ENCODE measurements at regions not wholly inside any gene's neighbourhood (a gene's known extent, or its start where the extent isn't known, plus 50 kb on each side); places are given as distances from the start of the nearest gene placed in this dataset.
"Not testable (repeated sequence)": the region's sequence is repeated elsewhere in the genome, so short reads cannot be mapped to it uniquely, and the experiment has no call there.

DNA sequence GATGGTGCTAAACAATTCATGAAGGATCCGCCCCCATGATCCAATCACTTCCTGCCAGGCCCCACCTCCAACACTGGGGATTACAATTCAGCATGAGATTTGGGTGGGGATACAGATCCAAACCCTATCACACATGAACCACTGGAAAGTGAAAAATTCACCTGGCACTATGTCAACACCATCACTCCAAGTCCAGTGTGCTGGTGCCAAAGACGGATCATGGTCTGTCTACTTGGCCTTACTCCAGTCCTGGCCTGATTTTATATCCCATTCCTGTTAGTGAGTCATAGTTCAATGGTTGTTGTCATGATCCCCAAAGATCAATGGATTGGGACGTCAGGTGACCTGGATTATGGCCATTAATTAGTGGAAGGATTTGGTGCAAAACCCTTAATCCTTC lies 147.4 kb upstream of the RPS23 start:
- DNase-seq (ENCODE audit: low spot score), result no peak

DNA sequence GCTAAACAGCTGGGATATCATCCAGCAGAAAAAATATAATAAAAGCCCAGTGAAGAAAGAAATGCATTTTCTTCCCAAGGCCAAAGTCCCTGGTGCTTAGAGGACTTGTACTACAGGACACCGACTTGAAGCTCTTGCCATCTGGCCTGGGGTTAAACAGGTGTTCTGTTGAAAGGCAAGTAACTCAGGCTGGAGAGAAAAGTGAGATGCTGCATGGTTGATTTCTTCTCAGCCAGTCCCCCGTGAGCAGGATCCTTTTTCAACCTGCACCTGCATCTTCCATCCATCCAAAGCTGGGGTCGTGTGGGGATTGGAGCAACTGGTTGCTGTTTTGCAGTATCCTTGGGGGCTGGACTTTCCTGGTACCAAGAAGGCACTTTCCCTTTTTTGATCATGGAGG lies 146.1 kb upstream of the RPS23 start:
- no peak for DNase-seq (ENCODE audit: low spot score)

DNA sequence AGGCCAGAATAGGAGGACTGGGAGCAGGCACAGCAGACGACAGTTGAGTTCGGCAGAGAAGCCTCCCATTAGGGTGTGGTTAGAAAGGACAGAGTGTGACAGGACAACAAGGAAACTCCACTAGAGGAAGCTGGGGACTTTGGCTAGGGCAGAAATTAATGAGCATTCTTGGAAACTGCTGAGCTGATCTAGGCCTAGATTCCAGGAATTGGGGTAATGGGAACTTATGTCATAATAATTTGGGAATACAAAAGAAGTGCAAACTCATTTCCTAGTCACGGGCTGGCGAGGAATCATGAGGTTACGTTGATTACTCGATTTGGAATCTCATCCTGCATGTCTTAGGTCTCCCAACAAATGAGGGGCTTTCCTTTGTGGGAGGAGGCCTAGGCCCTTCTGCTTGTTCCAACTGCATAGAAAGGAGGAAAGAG lies 144.6 kb upstream of the RPS23 start:
- DNase-seq (ENCODE audit: low spot score), result no peak

DNA sequence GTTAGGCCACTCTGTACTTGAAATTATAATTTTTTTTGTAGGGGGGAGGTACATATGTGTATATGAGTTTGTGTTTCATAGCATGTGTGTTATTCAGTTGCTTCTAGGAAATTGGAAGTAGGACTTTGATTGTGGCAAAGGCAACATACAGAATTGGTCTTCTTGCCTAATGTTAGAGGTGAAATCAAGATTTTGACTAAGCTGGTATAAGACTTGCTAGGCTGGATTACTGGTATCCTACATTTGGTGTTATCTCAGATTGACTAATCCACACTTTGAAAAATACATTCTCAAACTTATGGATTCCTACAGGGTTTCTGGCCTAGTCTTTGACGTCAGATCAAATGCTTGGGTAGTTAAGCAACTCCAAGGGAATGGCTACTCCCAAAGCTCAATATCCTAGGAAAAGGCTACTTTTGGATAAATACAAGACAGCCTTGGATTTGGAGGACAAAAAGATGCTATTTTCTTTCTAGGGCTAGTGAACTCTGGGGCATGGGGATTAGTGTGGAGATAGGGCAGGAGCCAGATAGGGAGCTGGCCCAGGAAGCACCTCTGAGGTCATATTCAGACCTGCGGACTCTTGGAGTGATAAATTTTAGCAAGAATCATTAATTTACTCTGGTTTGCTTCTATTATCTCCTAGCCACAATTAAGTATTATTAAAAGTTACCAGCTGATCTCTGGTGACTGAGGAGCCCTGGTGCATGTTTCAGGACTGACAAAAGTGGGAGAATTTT lies 144.0 kb upstream of the RPS23 start:
- no peak for DNase-seq (ENCODE audit: low spot score)

DNA sequence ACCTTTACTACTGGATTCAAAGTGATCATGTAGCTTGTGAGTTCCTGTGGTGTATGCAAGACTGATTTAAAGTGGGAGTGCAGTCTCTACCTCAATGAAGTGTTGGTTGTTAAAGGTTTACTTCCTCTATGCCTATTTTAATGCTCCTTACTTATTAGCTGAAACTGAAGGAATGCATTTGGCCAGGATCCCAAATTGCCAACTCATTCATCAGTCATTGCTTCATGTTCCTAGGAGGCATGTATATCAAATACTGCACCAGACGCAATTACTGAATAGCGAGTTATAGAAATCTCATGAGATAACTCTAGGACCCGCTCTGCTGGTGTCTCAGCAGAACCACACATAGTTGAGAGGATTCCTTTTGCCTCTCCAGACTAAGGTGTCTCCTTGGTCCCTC lies 143.0 kb upstream of the RPS23 start:
- DNase-seq (ENCODE audit: low spot score), result no peak

DNA sequence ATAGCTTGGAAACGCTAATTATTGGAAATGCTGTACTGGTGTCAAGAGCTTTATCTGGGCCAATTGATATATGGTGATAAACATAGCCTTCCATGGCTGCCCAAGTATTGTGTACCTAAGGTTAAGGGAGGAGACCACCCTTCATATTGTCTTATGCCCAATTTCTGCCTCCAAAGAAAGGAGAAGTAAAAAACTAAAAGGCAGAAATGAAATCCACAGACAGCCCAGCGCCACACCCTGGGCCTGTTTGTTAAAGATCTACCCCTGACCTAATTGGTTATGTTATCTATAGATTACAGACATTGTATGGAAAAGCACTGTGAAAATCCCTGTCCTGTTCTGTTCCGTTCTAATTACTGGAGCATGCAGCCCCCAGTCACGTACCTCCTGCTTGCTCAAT lies 142.4 kb upstream of the RPS23 start:
- not testable (repeated sequence) for DNase-seq (ENCODE audit: low spot score)

DNA sequence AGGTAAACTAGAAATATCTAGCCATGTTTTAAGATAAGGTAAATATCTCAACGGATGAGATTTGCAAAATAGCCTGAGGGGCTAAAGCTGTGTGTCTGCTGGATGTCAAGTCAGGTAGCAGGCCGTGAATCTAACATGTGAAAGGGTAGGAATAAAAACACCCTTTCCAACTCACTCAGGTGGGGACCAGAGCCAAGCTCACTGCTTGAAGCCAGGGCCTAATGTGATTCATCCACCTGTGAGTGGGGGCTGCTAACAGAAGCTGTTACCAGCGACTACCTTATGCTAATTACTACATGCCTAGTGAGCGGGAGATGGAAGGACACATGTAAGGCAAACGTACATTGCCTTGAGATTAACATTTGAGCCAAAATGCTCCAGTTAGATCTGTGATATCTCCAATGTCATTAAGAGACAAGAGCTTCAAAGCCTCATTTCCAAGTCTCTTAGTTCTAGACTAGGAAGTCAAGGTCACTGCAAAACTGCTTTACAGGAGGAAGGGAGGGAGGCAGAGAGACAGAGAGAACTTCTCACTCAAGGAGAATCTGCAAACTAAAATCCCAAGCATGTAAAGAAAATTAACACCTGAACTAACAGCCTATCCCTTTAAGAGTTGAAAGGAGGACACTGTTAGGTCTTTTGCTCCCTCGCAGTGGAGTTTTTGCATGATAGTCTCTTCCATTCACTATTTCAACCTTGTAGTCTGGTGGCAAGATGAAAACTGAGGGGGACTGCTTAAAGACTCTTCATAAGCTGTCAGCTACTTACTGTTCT lies 141.6 kb upstream of the RPS23 start:
- no peak for DNase-seq (ENCODE audit: low spot score)

DNA sequence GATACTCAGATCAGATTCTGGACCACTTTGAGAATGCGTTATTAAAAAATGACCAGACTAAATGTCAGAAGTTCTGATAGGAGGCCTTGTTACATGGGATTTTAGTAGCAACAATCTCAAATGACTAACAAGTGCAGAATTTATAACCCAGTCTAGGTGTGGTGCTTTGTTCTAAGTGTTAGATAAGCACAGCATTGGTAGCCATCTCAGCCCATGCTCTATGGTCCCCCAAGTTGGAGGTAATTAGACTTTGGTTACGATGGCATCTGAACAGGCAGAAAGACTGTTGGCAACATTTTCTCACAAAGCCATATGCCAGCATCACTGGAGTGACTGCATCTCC lies 140.4 kb upstream of the RPS23 start:
- no peak for DNase-seq (ENCODE audit: low spot score)

DNA sequence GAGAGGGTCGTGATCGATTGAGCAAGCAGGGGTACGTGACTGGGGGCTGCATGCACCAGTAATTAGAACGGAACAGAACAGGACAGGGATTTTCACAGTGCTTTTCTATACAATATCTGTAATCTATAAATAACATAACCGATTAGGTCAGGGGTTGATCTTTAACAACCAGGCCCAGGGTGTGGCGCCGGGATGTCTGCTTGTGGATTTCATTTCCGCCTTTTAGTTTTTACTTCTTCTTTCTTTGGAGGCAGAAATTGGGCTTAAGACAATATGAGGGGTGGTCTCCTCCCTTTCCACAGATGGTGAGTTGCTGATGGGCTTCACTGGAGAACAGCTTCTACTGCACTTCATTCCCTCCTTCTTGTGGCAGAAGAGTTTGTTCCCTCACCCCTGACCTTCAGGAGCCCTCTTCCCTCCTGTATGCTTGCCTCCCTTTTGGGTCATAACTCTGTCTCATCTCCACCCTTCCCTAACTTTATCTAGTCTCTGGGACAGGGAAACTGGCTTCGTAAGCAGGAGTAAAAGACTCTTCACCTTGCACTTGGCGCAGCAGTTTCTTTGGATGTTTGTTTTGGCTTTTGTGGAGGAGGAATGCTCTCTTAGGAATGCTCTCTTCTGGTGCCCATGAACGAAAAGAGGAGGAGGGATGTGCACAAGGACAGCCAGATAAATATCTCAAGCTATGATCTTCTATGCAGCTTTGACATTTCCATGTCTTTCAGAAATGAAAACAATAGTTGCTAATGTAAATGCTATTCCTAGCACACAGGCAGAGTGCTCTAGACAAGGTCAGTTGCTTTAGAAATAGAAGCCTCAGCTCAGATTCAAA lies 139.8 kb upstream of the RPS23 start:
- DNase-seq (ENCODE audit: low spot score), result no peak

DNA sequence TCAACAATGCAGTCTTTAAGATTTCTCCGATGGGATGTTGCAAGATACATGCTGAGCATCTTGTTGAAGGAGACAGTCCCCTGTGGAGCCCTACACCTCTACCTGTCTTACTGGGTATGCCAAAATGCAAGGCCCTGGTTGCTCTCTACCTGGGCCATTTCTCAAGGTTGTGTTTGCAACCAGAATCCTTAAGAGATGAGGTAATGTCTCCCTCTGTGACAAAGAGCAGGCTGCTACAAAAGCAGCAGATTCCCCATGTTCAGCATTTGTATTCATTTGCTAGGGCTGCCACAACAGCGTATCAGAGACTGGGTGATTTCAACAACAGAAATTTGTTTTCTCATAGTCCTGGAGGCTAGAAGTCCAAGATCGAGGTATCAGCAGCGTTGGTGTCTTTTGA lies 138.4 kb upstream of the RPS23 start:
- no peak for DNase-seq (ENCODE audit: low spot score)

DNA sequence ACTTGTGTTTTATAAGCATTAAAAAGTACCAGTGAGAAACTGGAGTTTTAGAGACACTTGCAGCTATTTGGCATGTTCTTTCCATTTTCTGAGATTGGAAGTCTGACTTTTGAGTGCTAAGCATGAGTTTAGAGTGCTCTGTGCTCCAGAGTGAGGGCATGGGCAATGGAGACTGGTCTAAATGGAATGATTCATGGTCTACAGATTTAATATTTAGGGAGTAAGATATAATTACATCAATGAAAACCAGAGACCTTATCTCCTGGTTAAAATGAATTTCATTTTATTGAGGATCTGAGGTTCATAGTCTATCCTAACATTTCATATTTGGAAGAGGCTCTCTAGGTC lies 135.9 kb upstream of the RPS23 start:
- DNase-seq (ENCODE audit: low spot score), result no peak

DNA sequence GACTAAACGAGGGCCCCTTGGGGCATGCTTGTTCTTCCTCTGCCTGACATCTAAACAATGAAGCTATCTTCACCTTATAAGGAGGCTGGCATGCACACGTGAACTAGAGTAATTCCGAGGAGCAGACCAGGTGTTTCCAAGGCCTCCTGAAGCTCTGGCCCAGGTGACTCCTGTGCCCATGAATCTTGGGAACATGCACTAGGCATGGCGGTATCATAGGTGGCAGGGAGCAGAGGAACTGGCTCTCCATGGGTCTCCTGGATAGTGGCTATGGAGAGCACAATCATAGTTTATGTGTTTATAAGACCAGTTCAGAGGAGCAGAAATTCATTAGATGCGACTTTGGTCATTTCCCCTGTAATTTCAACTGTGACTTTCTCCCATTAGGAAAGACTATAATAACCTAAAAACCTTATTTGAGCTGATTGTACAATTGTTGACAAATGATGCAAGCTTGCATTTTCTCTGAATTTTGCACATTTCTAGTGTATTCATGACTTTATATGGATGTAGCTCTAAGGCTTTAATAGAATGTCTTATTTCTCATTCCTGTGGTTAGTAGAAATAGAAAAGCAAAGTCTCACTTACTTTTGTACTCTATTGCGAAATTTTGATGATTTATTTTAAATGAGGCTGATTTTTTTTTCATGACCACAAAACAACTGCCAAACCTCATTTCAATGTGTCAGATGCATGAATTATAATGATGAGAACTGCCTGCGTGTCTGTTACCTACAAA lies 135.3 kb upstream of the RPS23 start:
- no peak for DNase-seq (ENCODE audit: low spot score)

DNA sequence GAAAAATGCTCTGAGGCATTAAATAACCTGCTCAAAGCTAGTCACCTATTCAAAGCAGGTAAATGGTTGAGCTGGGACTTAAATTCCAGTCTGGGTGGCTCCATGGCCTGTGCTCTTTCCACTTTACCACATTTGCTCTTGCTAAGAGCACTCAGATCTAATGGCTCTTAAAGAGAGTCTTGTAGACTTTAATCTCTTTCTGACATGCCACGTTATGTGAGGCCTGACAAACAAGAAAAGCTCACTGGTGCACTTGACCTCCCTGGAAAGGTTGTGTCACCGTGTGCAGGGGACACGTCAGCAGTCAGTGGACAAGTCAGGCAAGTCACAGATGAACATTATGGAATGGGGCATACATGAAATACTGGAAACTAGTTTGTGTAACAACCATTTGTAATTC lies 129.9 kb upstream of the RPS23 start:
- DNase-seq (ENCODE audit: low spot score), result no peak

DNA sequence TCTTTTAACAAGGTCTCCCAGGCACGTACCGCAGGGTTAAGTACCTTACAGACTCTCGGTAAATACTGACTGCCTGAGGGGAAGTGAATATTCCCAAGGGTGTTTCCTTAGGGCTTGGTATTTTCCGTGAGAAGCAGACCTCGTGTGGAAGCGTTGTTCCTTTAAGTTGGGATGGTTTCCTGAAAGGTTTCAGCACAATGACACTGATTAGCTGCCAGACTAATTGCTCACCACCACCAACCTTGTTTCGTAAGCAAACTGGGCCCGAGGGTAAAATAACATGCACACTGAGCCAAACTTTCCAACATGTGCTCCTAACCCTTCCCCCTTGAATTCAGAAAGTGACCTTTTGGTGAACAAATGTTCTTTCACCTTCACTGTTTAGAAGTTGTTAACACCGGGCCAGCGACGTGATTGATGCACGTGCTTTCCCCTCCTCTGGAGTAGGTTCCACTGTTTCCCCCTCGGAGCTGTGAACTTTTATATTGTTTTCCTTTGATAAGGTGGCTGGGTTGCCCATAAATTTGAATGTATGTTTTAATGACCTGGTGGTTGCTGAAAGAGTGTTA lies 128.1 kb upstream of the RPS23 start:
- DNase-seq (ENCODE audit: low spot score), result no peak

DNA sequence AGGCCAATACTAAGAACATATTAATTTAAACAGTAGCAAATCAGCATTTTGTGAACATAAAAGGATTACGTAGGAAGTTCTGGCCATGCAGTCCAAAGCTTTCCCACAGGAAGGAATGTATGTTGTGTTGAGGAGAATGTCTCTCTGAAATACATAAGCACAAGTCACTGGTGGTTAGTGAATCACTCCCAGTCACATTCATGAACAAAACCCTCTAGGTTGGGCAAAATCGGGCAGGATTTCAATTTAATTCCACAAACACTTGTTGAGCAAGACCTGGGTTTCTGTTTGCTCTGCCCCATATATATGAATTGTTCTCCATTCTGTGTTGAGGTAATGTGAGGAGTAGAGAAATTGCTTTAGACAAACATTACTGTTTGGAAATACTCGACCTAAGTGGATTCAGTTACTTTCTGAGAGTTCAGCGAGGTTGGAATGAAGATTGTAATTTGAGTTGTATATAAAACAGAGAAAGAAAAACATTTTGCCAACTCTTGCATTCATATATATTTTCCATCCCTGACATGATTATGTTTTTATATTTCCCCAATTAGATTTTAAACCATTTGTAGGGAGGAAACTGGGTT lies 127.6 kb upstream of the RPS23 start:
- DNase-seq (ENCODE audit: low spot score), result no peak

DNA sequence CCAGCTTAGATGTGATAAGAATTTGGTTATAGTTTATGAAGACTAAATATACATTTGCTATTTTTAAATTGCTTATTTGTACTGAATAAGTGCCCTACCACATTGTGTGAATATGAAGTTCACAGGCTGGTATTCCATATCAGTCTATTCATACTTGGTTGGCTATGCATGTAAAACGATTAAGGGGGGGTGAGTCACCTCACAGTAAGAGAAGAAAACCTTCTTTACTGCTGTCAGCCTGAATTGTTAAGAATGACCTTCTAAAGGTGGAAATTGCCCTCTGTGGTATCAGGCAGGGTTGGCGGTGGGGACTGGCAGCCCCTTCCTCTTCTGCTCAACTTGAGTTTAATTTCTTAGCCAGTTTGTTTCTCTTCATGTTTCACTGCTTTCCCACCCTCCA lies 127.0 kb upstream of the RPS23 start:
- DNase-seq (ENCODE audit: low spot score), result no peak

DNA sequence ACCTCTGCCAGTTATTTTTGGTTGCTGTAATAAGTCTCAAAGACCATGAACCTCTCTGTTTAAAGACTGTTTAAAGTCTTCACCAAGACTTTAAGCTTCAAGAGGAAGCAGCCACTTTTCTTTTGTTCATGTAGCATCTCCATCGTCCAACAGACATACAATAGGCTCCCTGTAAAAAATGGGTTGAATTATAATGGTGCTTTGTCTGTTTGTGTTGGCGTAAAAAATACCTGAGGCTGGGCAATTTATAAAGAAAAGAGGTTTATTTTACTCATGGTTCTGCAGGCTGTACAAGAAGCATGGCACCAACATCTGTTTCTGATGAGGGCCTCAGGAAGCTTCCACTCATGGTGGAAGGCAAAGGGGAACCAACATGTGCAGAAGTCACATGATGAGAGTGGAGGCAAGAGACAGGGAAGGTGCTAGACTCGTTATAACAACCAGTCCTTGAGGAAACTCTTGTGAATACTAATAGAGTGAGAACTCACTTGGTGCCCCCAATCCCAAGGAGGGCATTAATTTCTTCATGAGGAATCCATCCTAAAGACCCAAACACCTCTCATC lies 126.3 kb upstream of the RPS23 start:
- DNase-seq (ENCODE audit: low spot score), result no peak

DNA sequence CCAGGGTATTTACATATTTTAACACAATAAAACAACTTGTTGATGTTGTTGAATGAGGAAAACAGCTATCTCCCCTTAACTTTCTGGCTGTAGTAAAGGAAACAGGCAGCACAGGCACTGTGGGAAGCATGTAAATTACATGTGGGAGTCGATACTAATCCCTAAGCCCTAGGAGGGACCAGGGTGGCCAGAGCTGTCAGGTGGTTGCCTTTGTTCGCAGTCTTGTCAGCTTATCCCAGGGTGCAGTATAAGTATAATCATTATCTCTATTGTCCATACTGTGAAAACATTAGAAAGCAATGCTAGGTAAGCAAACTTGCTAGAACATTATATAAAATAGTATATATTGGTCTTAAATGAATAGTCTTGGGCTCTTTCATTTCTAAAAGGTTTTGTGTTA lies 125.6 kb upstream of the RPS23 start:
- no peak for DNase-seq (ENCODE audit: low spot score)

DNA sequence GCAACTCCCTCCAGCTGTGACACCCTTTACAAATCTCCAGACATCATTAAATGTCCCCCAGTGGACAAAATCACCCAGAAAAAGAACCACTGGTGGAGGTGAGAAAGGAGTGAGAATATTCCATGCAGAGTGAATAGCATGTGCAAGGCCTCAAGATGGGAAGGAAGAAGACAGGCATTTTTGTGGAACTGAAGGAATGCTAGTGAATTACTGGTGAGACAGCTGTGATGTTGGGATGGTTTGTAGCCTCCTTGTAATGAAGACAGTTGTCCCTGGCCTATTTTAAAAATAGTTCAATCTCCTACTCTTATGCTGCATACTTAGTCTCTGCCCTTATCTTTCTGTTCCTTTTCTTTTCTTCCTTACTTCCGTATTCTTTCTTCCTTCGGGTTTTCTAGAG lies 124.9 kb upstream of the RPS23 start:
- DNase-seq (ENCODE audit: low spot score), result no peak

DNA sequence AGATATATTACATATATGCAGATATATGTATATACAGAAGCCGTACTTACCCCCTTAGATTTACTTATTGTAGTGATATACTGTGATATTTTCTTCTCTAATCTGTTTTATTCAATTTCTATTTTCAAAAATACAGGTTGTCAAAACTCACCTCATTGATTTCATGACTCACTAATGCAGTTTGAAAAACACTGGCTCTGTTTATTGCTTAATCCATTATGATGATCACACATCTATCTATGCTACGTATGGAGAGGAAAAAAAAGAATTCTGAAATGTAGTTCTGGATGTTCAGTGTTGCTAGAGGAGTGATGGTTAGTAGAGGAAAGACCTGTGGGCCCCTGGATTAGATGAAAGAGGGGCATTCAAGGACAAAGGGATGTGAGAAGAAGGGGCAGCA lies 121.0 kb upstream of the RPS23 start:
- no peak for DNase-seq (ENCODE audit: low spot score)

DNA sequence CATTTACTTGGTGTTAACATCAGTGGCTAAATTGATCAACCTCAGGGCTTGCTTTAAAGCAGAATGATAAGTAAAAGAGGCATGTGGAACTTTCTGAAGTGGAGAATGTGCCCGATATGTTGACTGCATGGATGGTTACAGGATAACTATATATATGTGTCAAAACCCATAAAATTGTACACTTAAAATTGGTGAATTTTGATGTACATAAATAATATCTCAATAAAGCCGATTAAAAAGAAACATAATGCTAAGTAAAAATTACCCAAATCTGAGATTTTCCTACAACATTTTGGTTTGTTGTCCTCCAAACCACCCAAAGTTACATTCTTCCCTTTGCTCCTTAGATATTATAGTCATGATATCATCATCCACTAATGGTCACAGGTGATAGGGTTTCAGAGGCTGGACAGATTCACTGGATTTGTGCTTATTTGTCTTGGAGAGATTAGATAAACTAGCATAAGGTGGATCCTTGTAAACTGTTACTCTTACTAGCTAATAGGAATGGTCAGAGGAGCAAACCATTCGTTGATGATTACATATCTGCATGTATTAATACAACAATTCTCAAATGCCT lies 119.7 kb upstream of the RPS23 start:
- DNase-seq (ENCODE audit: low spot score), result no peak

Measured in activated CD4-positive, alpha-beta T cell treated with anti-CD3 and anti-CD28 coated beads, Interleukin-2, Interleukin-4, amounts not matched to agents 100 ng/mL and 50 ng/mL, durations not matched to agents 16 hours and 8 hours (primary cell).